GM18505 (cell line): ENCODE measurements at regions not wholly inside any gene's neighbourhood (a gene's known extent, or its start where the extent isn't known, plus 50 kb on each side); places are given as distances from the start of the nearest gene placed in this dataset.

Experiments
- ATAC-seq: cut with Tn5 transposase; IDR thresholded peaks from one replicate; pipeline ENCODE4 v1.9.1; 2021; ENCODE audit not compliant: unreplicated experiment
- POLR2A ChIP-seq: IDR thresholded peaks from 4 replicates; pipeline ENCODE4 v1.6.1; 2011; ENCODE audit warnings: borderline replicate concordance; ENCODE audit not compliant: insufficient read depth, insufficient read length; ENCODE audit errors: extremely low read depth

GRCh38 chr6:147770221-147770620 is 261.7 kb downstream of the SAMD5 start:
- TF ChIP-seq POLR2A = no peak
- no peak for ATAC-seq

GRCh38 chr6:147772724-147773123 is 264.2 kb downstream of the SAMD5 start:
- no peak for TF ChIP-seq POLR2A
- ATAC-seq = no peak

GRCh38 chr6:147774856-147775255 is 266.4 kb downstream of the SAMD5 start:
- ATAC-seq = no peak
- no peak for TF ChIP-seq POLR2A

GRCh38 chr6:147776631-147777213 is 268.2 kb downstream of the SAMD5 start:
- ATAC-seq = no peak
- TF ChIP-seq POLR2A = no peak

- no peak for ATAC-seq
These were observed 271.1 kb downstream of the SAMD5 start for GRCh38 chr6:147779624-147780023.

GRCh38 chr6:147782302-147782701 is 273.8 kb downstream of the SAMD5 start:
- no peak for ATAC-seq
- no peak for TF ChIP-seq POLR2A

More at GRCh38 chr6:147779624-147780023, 271.1 kb downstream of the SAMD5 start:
- no peak for TF ChIP-seq POLR2A

- no peak for TF ChIP-seq POLR2A
These were observed 275.9 kb downstream of the SAMD5 start for GRCh38 chr6:147784371-147784770.

GRCh38 chr6:147787417-147787816 is 278.9 kb downstream of the SAMD5 start:
- ATAC-seq = no peak
- TF ChIP-seq POLR2A = no peak

More at GRCh38 chr6:147784371-147784770, 275.9 kb downstream of the SAMD5 start:
- ATAC-seq = no peak

- TF ChIP-seq POLR2A = no peak
- no peak for ATAC-seq
These were observed 281.0 kb downstream of the SAMD5 start for GRCh38 chr6:147789430-147789947.

GRCh38 chr6:147793871-147794643 is 285.6 kb downstream of the SAMD5 start:
- no peak for ATAC-seq
- TF ChIP-seq POLR2A = no peak

- no peak for TF ChIP-seq POLR2A
- no peak for ATAC-seq
These were observed 294.0 kb downstream of the SAMD5 start for GRCh38 chr6:147802459-147802858.

GRCh38 chr6:147805155-147805554 is 296.7 kb downstream of the SAMD5 start:
- no peak for ATAC-seq
- no peak for TF ChIP-seq POLR2A

GRCh38 chr6:147806697-147807096 is 298.2 kb downstream of the SAMD5 start:
- no peak for ATAC-seq
- no peak for TF ChIP-seq POLR2A

- no peak for ATAC-seq
These were observed 300.1 kb downstream of the SAMD5 start for GRCh38 chr6:147808640-147809039.

More at GRCh38 chr6:147808640-147809039, 300.1 kb downstream of the SAMD5 start:
- TF ChIP-seq POLR2A = no peak
